Keratinocyte (primary cell): ENCODE measurements at regions not wholly inside any gene's neighbourhood (a gene's known extent, or its start where the extent isn't known, plus 50 kb on each side); places are given as distances from the start of the nearest gene placed in this dataset.
A peak's percentile ranks its signal among the peaks of the same experiment; 100 is the strongest.

Experiments used
- DNase-seq: peaks from one replicate; pipeline ENCODE4 v3.0.0-alpha.2; 2011; ENCODE audit warnings: low read depth, missing footprints, low spot score
- FAIRE-seq: peaks from 2 replicates; lab custom pipeline; 2011; peaks lifted over from hg19 to GRCh38; lab: Jason Lieb, UNC
- H2AFZ ChIP-seq: 2 replicates; pipeline ENCODE4 v1.6.0; 2012; ENCODE audit warnings: low read length, control low read depth, inconsistent platforms; ENCODE audit not compliant: control insufficient read depth
- H3K27ac ChIP-seq: 2 replicates; pipeline ENCODE4 v1.5.1; 2011; ENCODE audit warnings: low read length; ENCODE audit not compliant: control insufficient read depth, insufficient read depth
- H3K27me3 ChIP-seq: 3 replicates; pipeline ENCODE4 v1.6.0; 2011; ENCODE audit warnings: low read length; ENCODE audit not compliant: control insufficient read depth, insufficient read depth; ENCODE audit errors: extremely low read depth
- H3K36me3 ChIP-seq, 2 experiments: 2 replicates in 1 of 2; 3 replicates in 1 of 2; pipeline ENCODE4 v1.5.1; 2011; ENCODE audit warnings: low read length in 2 of 2, mild to moderate bottlenecking in 1 of 2; ENCODE audit not compliant: control insufficient read depth in 2 of 2, insufficient read depth in 2 of 2; ENCODE audit errors: extremely low read depth in 1 of 2
- H3K4me1 ChIP-seq: 3 replicates; pipeline ENCODE4 v1.5.1; 2011; ENCODE audit warnings: low read length; ENCODE audit not compliant: control insufficient read depth, insufficient read depth; ENCODE audit errors: extremely low read depth
- H3K4me2 ChIP-seq: 3 replicates; pipeline ENCODE4 v1.6.0; 2011; ENCODE audit warnings: low read depth, low read length; ENCODE audit not compliant: control insufficient read depth, insufficient read depth; ENCODE audit errors: extremely low read depth
- H3K4me3 ChIP-seq, 3 experiments: fragments of 200-600 bp in 1 of 3; sonication (generic) in 1 of 3; 2 replicates in 2 of 3; 3 replicates in 1 of 3; pipeline ENCODE4 v1.5.1; 2011 to 2016; ENCODE audit warnings: low read length in 3 of 3, mild to moderate bottlenecking in 3 of 3, control low read depth in 2 of 3, inconsistent platforms in 1 of 3, low read depth in 1 of 3, mixed read lengths in 1 of 3, mixed run types in 1 of 3, moderate library complexity in 1 of 3; ENCODE audit not compliant: control insufficient read depth in 2 of 3, insufficient read depth in 2 of 3; ENCODE audit errors: extremely low read depth in 1 of 3
- H3K79me2 ChIP-seq: 2 replicates; pipeline ENCODE4 v1.6.0; 2012; ENCODE audit warnings: low read length; ENCODE audit not compliant: control insufficient read depth, insufficient read depth
- H3K9ac ChIP-seq: 3 replicates; pipeline ENCODE4 v1.6.0; 2011; ENCODE audit warnings: low read length; ENCODE audit not compliant: control insufficient read depth, insufficient read depth; ENCODE audit errors: extremely low read depth
- H3K9me1 ChIP-seq: 3 replicates; pipeline ENCODE4 v1.6.0; 2011; ENCODE audit warnings: low read length; ENCODE audit not compliant: control insufficient read depth, insufficient read depth; ENCODE audit errors: extremely low read depth
- H3K9me3 ChIP-seq: 2 replicates; pipeline ENCODE4 v1.5.1; 2012; ENCODE audit warnings: low read depth, low read length; ENCODE audit not compliant: control insufficient read depth
- H4K20me1 ChIP-seq: 3 replicates; pipeline ENCODE4 v1.6.0; 2011; ENCODE audit warnings: low read length; ENCODE audit not compliant: control insufficient read depth, insufficient read depth; ENCODE audit errors: extremely low read depth
- CTCF ChIP-seq, 3 experiments: IDR thresholded peaks in 1 of 3; conservative IDR thresholded peaks in 1 of 3; optimal IDR thresholded peaks in 1 of 3; 2 replicates in 2 of 3; 3 replicates in 1 of 3; pipeline versions ENCODE3 to v1.5.1; 2011; ENCODE audit warnings: low read length in 3 of 3, mild to moderate bottlenecking in 3 of 3, moderate library complexity in 2 of 3, control low read depth in 1 of 3, inconsistent platforms in 1 of 3; ENCODE audit not compliant: insufficient read depth in 2 of 3; ENCODE audit errors: extremely low read depth in 1 of 3
- EZH2 ChIP-seq: IDR thresholded peaks from one replicate; pipeline ENCODE4 v1.6.1; 2012; ENCODE audit warnings: inconsistent platforms, mild to moderate bottlenecking, low read length, moderate library complexity
- dilution Hi-C: fragments of 300-500 bp; cut with MboI; formaldehyde crosslinking; loops from one replicate; pipeline ENCODE4 v1.7.0; 2020; ENCODE audit warnings: low sequenced_read_pairs; ENCODE audit not compliant: extremely low pct_ligation_motif_present

DNA sequence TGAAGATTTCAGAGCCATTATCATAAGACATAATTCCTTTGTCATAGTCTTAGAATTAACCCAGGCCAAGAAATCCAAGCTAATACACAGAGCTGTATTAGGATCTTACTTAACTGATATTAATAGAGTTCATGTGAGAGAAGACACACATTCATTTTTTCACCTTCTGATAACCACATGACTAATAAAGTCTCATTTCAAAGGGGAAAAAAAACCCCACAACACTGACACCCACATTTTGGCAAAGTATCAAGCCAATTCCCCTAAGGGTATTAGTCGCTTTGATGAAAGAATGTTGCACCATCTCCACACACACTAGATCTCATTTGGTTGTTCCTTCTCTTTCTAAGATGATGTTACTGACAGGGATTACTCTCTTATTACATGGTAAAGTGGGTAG, 344.4 kb upstream of the ESRRG start:
- no peak overlapping the region for H3K4me2 ChIP-seq

GRCh38 chr1:217066794-217067193, 343.6 kb upstream of the ESRRG start:
- dilution Hi-C loops = no loop called here
- no peaks in the 10 kb centered on the region for H3K9me1 ChIP-seq
- FAIRE-seq = no peak

More for the DNA sequence above, 344.4 kb upstream of the ESRRG start:
- dilution Hi-C loops = no loop called here
- Histone ChIP-seq H3K9me3 (no peaks in the 10 kb centered on the region), H3K9ac (no peak overlapping the region), H4K20me1 (no peaks in the 10 kb centered on the region), H3K27me3 (no peaks in the 10 kb centered on the region), H3K9me1 (no peaks in the 10 kb centered on the region), H3K36me3 (no peaks in the 10 kb centered on the region), H3K4me3 (no peak overlapping the region), H2AFZ (no peak overlapping the region), H3K4me1 (peaks cover 9% of the 10 kb centered on the region), H3K27ac (no peak overlapping the region), H3K79me2 (no peaks in the 10 kb centered on the region)
- peak; percentile 19 for DNase-seq
- FAIRE-seq = peak; percentile 74
- TF ChIP-seq CTCF (optimal IDR thresholded peaks at IDR 0.05 in 1 of 3, IDR thresholded peaks at IDR 0.05 in 1 of 3, conservative IDR thresholded peaks at IDR 0.05 in 1 of 3; ENCODE audit: extremely low read depth in 1 of 3, insufficient read depth in 2 of 3, low read length in 3 of 3) (no peak), EZH2 (no peak)

More at GRCh38 chr1:217066794-217067193, 343.6 kb upstream of the ESRRG start:
- H3K4me3 ChIP-seq = no peak overlapping the region
- H3K27ac ChIP-seq = no peak overlapping the region
- H3K4me1 ChIP-seq = peaks cover 9% of the 10 kb centered on the region
- no peaks in the 10 kb centered on the region for H3K27me3 ChIP-seq
- H3K79me2 ChIP-seq = no peaks in the 10 kb centered on the region
- H4K20me1 ChIP-seq = no peaks in the 10 kb centered on the region
- no peak overlapping the region for H3K9ac ChIP-seq
- H3K4me2 ChIP-seq = no peak overlapping the region
- H3K9me3 ChIP-seq = no peaks in the 10 kb centered on the region
- no peak overlapping the region for H2AFZ ChIP-seq
- TF ChIP-seq CTCF (optimal IDR thresholded peaks at IDR 0.05 in 1 of 3, IDR thresholded peaks at IDR 0.05 in 1 of 3, conservative IDR thresholded peaks at IDR 0.05 in 1 of 3; ENCODE audit: extremely low read depth in 1 of 3, insufficient read depth in 2 of 3, low read length in 3 of 3) = no peak
- TF ChIP-seq EZH2 = no peak
- no peak for DNase-seq
- H3K36me3 ChIP-seq = no peaks in the 10 kb centered on the region
